NOMO-1 (cell line): ENCODE measurements at regions not wholly inside any gene's neighbourhood (a gene's known extent, or its start where the extent isn't known, plus 50 kb on each side); places are given as distances from the start of the nearest gene placed in this dataset.
"Not testable (repeated sequence)": the region's sequence is repeated elsewhere in the genome, so short reads cannot be mapped to it uniquely, and the experiment has no call there.

Experiments
- DNase-seq, 2 experiments: peaks; one replicate each; lab custom pipeline; 2025; ENCODE audit not compliant: unreplicated experiment in 2 of 2; lab: John Stamatoyannopoulos, UW

DNA sequence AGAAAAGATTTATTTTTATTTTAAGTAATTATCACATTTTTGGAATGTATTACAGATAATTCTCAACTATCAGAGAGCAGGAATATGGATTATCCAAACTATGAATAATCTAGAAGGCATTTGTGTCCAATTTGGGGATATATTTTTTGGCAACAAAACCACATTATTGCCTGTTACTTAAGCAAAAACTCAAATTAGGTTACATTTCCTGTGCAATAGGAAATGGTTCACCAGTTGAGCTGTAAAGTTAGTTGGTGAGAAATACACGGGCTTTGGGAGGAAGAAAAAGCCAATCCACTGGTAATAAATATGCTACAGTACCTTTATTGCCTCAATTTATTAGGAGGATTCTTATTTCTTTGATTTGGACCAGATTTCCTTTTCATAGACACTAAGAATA lies 1075.2 kb downstream of the PCDH9 start:
- peak; percentile 25 to 44 for DNase-seq

DNA sequence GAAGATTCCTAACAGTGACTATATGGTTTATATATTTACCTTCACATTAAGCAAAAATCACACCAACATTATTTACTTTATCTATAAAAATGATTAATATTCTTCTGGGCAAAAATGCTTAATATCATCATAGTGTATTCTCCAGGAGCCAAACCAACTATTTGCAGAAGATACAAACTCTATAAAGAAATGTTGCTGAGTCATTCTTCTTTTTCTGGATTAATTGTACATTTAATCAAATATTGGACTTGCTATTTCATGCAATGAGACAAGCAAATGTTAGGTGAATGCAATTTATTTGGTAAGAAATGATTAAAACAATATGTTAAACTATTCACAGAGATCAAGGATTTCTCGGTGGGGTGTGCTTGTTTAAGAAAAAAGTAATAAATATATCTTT lies 1075.8 kb downstream of the PCDH9 start:
- no peak for DNase-seq

DNA sequence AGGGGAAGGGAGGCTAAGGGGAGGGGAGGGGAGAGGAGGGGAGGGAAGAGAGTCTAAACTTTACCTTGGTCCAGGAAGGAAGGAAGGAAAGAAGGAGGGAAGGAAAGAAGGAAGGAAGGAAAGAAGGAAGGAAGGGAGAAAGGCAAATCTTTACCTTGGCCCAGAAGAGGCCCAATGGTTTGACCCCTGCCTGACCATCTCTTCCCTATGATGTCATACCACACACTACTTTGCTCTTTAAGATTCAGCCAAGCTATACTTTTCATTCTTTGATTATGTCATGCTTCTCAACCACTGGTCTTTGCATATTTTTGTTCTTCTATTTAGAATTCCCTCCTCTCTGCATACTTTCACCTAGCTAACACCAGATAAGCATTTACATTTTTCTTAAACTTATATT lies 1077.5 kb downstream of the PCDH9 start:
- DNase-seq: no peak

DNA sequence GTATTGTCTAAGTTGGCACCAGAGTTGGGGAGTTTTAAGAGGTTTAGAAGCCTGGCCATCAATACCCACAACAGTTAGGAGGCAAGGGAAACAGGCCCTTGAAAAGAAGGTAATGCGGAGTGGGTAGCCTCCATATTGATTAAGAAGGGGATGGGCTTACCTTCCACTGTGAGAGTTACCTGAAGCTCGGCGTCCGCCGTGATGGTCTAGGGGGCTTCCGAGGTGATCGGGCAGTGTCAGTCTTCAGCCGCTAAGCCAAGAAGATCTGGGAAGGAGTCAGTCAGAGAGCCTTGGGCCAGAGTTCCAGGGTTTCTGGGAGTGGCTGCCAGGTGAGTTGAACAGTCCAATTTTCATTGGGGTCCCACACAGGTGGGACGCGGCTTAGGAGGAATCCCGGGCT lies 1085.8 kb downstream of the PCDH9 start:
- DNase-seq: not testable (repeated sequence)

DNA sequence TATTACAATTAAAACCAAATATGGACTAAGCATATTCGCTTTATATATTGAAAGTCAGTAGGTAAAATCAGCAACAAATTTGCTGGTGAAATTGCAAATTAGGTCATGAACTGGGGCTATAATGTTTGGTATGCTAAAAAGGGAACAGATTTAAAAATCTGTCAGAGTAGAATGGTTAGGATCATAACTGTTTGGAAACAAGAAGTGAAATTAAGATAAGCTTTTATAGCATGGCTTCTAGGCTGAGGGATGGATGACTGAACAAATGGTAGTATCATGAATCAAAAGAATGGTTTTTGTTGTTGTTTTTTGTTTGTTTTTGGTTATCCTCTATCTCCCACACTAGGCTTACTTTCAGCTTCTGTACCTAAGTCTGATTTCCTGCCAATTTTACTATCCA lies 1090.4 kb downstream of the PCDH9 start:
- DNase-seq: peak in 1 of 2 experiments; percentile 47

DNA sequence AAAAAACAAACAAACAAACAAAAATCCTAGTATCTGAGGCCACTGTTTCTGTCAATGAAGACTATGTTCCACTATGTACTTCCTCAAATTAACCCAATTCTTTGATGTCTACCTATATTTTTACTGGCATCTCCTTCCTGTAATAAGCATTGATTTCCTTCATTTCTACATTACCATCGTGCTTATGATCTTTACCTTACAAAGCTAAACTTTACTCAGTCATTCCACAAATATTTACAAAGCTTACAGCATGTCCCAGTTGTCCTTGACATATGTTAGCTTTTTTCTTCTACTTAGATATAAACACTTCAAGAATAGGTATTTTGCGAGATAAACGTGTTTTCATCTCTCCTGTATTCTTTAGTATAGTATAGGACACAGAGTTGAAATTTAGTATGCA lies 1090.9 kb downstream of the PCDH9 start:
- DNase-seq: no peak

DNA sequence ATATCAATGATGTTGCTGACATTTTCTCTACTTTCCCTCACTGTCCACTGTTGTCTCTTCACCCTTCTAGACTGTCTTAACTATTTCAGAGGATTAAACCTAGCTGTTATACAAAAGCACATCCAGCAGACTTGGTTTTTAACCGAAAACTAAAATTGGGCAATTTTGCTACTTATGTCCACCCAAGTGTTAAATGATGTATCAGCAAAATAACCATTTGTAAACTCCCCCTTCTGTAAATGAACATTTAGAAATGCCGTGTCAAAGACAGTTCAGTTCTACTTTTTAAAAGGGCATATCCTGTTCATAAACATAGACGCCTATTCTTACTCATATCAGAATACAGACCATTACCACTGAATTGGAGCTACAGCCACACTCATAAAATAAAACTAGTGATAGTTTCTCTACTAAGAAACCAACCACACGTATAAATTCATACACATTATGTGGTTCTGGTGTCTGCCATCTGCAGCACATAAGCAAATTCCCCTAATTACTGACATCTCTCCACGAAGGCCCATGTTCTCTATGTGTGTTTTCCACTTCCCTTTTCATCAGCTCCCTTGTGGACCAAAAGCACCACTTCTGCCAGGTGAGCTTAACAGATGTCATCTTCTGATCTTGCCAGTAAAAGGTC lies 1091.8 kb downstream of the PCDH9 start:
- DNase-seq: no peak

DNA sequence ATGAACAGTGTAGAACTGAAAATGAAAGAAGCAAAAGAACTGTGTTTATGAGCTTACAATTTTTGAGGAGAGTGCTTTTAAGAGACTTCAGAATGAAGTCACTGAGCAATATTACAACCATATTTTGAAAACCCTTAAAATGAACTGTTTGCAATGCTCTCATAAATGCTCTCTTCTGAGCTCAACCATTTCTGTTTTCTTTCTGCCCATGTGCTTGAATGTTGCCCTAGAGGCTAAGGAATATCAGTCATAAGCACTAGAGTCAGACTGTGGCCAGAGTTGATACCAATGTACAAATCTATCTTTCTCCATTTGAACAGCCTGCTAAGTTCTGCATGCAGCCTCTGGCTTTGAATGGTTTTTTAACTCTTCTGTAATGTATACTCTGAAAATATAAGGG lies 1092.8 kb downstream of the PCDH9 start:
- DNase-seq: no peak

DNA sequence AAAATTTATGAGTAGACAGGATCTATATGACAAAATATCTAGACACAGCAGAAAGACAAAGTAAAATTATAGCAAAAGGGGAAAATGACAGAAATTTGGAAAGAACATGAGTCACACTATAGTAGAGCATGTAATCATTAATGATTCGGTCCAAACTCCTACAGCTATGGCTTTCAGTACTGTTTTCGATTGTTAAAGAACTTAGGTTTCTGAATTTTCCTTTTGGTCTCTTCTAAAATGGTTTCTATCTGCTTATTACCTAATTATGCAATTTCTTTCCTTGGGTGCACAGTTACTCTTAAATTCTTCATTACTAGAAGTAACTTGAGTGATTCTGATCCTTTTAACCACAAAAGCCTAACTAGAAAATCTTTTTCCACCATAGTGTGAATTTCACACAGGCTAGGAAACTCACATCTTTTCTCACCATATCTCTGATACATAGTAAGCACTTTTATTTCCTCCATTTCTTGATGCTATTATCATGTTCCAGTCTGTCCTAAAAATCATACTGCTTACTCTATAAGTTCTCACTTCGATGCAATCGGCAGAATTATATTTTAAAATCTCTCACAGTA lies 1101.4 kb downstream of the PCDH9 start:
- DNase-seq: no peak

DNA sequence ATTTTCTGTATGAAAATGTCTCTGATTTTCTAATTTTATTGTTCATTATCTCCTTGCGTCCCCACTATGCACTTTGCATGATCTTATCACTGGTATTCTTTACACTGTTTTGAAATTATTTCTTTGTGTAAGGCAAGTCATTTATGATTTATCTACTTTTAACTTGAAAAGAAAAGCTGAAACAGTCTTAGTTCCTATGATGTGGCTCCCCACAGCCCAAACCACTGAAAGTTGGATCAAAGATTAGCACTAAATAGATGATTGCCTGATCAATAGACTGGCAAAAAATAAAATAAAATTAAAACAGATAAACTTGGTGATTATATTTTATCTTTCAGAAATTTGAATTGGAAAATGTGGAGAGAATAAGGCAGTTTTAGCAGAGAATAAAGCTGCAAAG lies 1101.9 kb downstream of the PCDH9 start:
- DNase-seq: no peak

DNA sequence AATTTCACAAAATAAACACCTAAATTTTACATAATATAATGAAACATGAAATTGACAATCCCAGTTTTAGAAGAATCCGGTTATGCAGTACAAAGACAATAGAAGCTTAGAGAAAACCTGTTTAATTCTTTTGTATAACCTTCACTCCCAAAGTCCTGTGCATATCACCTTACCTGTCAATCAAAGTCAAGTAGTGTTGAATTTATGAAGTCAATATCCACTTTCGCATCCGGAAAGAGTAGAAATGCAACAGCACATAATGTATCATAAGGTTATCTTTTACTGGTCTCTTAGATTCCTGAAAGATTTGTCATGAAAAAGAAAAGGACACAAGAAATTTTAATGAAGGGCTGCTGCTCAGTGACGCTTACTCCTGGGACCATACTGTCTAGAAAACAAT lies 1112.6 kb downstream of the PCDH9 start:
- DNase-seq: no peak

DNA sequence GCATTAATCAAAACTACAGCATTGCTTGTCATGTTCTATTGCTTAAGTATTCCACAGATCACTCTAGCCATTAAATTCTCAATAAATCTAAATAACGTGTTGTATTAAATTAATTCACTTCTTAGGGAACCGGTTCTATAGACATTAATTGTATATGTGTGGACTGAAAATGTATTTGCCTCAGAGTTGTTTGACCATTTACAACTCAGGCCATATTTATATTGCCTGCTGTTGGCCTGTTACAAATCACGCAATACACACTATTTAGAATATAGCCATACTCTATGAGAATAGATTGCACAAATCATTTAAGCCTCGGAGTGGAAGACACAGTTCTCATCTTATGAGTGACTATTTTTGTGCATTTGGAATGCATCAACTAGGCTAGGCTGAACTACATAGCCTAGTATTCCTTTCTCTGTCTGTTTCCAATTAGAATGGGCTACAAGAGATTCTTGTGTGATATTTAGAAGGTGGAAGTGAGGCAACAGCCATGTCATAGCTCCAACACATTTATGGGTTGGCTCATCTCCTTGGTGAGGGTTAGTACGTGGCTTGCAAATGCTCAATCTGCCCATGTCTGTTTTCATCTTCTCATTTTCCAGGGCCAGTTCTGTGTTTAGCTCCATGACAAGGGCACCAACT lies 1116.1 kb downstream of the PCDH9 start:
- DNase-seq: no peak

DNA sequence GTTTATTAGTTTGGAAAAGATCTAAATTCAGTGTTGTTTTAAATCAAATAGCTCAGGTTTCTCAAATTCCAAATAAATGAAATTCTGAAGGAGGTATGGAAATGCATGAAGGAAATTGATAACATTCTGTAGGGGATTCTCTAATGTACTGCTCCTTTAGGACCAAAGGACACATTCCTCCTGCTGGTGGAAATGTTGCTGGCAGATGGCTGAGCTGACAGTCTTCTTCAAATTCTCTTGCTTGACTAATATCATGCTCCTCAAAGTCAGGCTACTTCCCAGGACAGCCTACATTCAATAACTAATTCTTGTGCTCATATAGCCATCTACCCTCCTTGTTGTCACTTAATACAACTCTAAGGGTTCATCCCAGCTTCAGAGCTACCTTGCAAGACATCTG lies 1118.5 kb downstream of the PCDH9 start:
- DNase-seq: no peak

DNA sequence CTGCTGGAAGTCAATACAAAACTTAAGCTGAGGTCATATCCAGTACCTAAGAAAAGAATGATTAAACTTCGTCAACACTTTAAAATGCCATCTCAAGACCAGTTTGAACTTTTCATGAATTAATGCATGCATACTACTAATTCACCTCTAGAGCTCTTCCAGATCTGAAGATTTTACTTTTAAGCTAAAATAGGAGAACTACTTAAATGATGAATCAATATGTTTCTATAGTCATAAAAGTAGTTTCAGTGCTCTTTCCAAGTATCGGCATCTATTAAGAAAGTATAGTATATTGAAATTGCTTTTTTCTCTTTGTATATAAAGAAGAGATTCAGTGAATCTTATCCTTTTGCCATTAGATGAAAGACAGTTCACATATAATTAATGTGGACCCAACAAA lies 1123.9 kb downstream of the PCDH9 start:
- no peak for DNase-seq

DNA sequence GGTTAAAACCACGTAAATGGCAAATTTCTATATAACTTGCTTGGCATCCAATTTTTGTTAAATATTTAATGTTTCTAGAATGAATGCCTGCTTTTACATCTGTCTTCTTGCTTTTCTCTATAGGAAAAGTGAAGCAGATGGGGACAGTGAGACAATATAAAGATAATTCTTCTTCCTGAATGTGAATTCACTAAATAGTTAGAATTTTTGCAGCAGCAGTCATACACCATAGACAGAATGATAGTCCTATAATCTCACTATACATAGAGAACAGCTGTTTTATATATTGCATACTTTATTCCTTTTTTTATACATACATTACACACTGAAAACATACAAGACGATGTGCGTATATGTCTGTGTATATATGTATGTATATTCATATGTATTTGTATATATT lies 1127.3 kb downstream of the PCDH9 start:
- DNase-seq: no peak

DNA sequence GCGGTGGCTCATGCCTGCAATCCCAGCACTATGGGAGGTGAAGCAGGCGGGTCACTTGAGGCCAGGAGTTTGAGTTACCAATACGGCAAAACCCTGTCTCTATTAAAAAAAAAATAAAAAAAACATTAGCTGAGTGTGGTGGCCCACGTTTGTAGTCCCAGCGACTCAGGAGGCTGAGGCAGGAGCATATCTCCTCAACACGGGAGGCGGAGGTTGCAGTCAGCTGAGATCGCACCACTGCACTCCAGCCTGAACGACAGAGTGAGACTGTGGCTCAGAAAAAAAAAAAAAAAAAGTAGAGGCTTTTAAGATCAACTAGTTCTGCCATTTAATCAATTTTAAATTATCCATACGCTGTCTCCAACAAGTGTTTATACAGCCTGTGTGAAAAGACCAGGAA lies 1130.3 kb downstream of the PCDH9 start:
- DNase-seq: no peak

DNA sequence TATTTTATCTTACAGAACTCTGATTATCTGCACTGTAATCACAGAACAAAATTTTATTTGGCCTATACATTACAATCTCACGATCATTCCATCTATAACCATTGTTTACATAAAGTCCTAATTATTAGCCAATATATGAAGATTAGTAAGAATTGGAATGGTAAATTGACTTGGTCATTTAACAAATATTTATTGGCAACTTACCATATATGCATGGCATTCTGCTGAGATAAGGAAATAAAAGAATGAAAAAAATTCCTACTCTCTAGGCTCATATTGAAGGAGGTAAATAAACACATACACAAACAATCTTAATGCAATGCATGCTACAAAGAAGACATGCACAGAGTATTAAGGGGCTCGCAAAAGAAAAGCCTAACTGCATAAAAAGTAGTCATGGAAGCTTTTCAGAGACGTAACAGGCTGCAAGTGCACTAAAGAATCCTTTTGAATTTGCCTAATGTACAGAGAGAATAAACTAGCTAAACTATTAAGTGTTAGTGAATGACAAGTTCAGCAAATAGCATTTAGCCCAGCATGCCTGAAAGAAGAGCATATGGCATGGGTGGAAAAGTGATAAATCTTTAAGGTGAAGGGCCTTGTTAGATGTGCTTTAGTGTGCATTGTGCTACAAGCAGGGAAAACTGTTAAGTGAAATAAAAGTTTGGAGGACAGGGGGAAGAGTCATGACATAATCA lies 1131.1 kb downstream of the PCDH9 start:
- no peak for DNase-seq

DNA sequence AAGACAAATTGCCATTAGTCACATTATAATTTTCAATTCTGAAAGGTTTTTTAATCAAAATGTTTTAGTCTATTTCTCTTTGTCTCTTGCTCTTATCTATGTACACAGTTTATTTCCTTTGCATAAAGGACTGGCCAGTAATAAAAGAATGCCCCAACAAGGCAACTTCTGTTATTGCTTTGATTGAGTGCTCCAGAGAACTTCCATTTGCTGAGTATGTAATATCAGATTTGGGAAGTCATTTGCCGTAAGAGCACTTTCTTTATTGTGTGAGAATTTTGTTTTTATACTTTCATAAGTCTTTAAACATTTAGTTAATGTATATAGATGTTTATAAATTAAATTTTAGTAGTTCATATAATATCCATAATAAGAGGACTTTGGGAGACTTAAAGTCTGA lies 1140.4 kb downstream of the PCDH9 start:
- DNase-seq: no peak

DNA sequence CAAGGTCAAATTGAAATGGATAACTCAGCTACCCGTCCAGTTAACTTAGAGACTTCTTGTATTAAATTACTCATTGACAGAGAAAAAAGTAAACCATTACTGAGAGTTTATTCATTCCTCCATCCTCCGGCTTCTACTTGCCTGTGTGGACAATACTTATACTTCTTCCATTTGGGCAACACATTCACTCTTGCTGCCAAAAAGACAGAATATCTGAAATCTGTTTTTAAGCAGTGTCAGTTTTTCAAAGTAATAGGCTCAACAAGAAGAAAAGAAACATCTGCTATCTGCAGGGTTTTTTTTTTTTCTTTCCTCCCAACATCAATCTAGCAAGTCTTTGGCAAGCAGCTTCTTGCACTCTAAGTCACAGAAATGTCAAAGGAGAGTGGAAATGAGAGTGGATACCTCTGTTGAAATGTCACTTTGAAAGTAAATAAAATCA lies 1142.8 kb downstream of the PCDH9 start:
- DNase-seq: no peak

DNA sequence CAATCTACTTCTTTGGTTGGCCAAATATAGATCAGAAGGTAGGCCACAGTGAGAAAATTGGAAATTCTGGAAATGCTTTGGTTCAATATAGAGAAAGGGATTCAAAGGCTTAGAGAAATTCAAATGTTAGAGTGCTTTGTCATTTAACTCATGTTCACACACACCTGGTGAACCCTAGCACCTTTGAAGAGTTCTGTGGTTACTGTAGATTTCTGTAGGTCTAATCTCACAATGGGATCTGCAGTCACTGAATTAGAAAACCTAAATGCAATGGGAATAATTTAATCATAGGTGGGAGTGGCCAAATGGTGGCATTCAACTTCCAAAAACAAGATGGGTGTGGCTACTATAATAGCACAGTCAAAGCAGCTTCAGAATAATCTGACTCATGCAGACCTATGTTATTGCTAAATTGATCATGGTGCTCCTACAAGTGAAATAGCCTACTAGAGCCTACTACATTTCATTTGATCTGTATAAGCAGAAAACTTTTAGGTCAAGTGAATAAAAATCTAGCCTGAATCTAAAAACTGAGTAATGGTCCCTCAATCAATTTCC lies 1152.9 kb downstream of the PCDH9 start:
- DNase-seq: no peak

DNA sequence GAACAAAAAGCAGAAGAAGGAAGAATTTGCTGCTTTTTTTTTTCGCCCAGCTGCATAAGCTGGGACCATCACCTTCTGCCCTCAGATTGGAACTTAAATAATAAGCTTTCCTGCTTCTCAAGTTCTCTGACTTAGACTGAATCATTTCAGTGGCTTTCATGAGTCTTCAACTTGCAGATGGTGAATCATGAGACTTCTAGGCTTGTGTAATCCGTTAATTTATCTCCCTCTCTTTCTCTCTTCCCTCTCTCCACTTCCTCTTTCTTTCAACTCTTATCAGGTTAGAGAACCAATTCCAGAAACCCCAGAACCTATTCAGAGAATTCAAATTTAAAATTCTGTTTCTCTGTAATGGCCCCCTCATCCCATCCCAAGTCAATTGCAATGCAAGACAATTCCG lies 1153.7 kb downstream of the PCDH9 start:
- DNase-seq: peak; percentile 42 to 87
